ENCODE measurements at regions not wholly inside any gene's neighbourhood (a gene's known extent, or its start where the extent isn't known, plus 50 kb on each side); places are given as distances from the start of the nearest gene placed in this dataset.

DNA sequence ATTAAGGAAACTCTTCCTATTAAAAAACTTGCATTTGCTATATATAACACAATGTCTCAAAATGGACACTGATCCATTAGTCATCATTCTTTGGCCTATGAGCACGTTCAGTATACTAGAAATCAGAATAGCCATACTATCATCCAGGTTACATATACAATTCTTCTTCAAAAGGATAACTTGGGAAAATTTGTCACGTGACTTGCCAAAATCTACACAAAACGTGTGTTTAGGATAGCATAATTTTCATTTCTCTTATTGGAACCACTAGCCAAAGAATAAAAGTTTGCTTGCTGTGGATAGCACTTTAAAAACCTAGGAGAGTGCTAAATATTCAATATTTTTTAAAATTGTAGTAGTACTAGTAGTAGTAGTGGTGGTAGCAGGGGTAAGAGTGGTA is 714.3 kb upstream of the FOXG1 start:
- TF ChIP-seq, protein P1, sequence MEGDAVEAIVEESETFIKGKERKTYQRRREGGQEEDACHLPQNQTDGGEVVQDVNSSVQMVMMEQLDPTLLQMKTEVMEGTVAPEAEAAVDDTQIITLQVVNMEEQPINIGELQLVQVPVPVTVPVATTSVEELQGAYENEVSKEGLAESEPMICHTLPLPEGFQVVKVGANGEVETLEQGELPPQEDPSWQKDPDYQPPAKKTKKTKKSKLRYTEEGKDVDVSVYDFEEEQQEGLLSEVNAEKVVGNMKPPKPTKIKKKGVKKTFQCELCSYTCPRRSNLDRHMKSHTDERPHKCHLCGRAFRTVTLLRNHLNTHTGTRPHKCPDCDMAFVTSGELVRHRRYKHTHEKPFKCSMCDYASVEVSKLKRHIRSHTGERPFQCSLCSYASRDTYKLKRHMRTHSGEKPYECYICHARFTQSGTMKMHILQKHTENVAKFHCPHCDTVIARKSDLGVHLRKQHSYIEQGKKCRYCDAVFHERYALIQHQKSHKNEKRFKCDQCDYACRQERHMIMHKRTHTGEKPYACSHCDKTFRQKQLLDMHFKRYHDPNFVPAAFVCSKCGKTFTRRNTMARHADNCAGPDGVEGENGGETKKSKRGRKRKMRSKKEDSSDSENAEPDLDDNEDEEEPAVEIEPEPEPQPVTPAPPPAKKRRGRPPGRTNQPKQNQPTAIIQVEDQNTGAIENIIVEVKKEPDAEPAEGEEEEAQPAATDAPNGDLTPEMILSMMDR (IDR thresholded peaks at IDR 0.05): no peak

DNA sequence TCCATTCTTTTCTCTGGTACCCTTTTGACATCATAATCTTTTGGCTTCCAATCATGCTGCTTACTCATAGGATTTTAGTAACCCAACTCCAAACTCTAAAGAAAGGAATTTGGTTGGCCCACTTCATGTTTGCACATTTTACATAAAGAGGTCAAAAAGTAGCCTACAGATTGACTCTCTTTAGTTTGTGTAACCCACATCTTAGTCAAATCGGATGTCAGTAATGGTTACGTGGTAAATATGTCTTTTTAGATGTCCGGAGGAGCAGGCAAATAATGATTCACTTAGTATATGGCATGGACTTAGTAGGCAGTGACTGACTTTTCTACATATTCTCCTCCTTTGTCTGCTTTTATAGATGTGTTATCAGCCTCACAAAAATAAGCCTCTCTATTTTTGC is 711.6 kb upstream of the FOXG1 start:
- TF ChIP-seq, protein P1 (IDR thresholded peaks at IDR 0.05): no peak

DNA sequence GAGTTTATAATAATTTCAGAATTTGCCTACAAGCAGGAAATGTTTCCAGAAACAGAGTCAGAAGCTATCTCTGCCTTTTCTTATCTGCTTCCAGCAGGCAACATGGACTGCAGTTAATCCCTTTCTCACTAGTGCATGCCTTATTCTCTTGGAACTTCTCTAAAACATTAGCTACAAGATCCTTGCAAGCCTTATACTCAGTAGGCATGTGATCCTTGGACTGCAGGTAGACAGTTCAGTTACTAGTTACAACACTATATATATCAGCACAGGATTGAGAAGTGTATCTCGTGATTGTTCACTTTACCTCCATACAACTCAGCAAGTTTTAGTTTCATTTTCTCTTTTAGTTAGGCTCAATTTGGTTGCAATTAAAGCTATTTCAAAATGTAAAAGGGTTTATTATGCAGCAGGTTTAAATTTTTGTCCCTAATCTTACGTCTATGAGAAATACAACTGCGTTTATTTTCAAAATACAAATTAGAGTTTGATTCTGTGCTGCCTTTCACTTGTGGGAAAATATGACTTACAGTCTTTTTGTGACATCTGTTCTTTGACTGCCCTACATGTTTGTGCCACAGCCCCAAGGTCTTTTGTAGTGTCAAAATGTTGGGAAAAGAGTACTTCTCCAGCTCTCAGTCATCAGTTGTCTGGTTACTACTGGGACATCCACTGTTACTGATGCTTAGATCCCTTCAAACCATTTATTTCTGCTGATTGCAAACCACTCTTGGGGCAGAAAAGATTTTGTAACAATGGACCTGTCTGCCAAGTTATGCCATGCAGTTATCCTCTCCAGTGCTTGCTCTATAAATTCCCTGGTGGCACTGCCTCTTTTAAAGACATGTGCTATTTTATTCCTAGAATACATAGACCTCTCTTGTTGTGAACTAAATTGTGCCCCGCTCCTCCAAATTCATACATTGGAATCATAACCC is 709.0 kb upstream of the FOXG1 start:
- TF ChIP-seq, protein P1 (IDR thresholded peaks at IDR 0.05): no peak

DNA sequence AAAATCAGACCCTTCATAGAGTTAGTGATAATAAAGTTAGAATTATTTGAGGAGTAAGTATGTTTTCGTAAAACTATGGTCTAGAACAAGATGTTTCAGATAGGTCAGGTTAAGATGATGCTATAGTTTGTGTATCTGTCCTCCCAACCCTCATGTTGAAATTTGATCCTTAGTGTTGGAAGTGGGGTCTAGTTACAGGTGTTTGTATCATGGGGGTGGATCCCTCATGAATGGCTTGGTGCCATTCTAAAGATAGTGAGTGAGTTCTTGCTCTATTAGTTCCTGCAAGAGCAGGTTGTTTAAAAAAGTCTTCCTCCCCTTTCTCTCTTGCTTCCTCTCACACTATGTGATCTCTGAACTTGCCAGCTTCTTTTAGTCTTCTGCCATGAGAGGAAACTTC is 707.3 kb upstream of the FOXG1 start:
- TF ChIP-seq, protein P1 (IDR thresholded peaks at IDR 0.05): no peak

DNA sequence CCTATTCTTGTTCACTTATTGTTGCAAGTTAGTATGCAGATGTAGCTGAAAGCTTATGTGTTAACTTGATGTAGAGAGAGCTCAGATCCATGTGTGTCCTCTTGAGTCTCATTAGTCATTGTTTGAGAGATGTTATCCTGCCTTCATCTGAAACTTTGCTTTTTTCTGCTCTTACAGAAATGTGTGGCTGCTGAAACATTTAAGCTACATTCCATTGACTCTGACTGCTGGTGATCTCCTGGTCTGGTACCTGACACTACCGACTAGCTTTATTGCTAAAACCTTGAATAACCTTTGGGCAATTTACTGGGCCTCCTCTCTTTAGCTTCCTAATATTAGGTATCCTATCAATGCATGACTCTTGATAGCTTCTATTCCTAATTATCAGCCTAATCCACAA is 705.6 kb upstream of the FOXG1 start:
- TF ChIP-seq, protein P1 (IDR thresholded peaks at IDR 0.05): no peak

DNA sequence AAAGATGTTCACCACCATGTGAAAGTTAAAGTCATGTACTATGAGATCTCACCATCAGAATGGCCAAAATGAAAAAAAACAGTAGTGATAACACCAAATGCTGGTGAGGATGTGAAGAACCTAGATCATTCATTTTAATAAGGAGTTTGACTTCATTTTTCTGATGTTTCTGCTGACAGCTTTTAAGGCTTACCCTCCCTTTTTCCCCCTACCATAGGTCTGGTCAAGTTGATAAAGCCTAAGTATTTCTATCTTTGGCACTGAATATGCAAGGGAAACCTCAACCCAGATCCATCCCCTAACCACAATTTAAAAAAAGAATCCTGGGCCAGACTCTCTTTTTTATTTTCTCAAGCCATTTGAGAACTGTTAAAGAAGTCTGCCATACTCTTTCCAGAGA is 689.6 kb upstream of the FOXG1 start:
- TF ChIP-seq, protein P1 (IDR thresholded peaks at IDR 0.05): no peak

DNA sequence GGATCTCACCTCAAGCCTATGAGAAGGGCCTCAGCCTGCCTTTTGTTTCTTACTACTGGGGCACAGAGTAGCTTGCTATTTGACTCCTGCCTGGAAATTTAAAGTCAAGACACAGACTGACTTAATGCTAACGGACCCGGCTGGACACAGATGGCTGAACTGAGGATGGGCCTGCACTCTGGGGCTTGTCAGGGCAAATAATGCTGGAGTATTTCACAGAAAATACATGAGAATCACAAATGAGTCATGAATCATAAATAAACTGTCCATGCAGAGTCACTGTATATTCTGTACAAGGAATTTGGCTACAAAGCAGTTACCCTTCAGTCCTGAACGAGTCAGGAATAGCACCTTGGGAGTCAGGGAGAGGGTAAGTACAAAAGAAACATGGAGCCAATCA is 683.2 kb upstream of the FOXG1 start:
- TF ChIP-seq, protein P1 (IDR thresholded peaks at IDR 0.05): no peak

Data from LNCAP (cell line).